ENCODE measurements at regions not wholly inside any gene's neighbourhood (a gene's known extent, or its start where the extent isn't known, plus 50 kb on each side); places are given as distances from the start of the nearest gene placed in this dataset.

DNA sequence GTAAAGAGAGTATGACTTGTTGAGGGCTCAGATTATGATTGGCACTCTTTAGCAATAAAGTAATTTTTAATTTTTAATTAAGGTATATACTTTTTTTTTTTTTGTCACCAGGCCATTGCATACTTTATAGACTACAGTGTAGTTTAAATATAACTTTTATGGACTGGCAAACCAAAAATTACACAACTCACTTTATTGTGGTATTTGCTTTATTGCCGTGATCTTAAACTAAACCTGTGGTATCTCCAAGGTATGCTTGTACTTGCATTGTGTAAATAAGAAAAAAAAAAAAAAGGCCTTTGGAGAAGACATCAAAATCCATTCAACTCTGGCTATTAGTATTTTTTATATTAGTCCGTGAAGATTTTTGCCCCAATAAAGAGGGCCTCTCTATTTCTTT, 646.7 kb upstream of the FOXG1 start:
- no peak for TF ChIP-seq POLR2A (IDR thresholded peaks at IDR 0.05; ENCODE audit: low read length)
- no peak for TF ChIP-seq GATA1 (IDR thresholded peaks at IDR 0.05; ENCODE audit: low read depth, low read length)
